RWPE2 (cell line): ENCODE measurements at regions not wholly inside any gene's neighbourhood (a gene's known extent, or its start where the extent isn't known, plus 50 kb on each side); places are given as distances from the start of the nearest gene placed in this dataset.
"Not testable (repeated sequence)": the region's sequence is repeated elsewhere in the genome, so short reads cannot be mapped to it uniquely, and the experiment has no call there.

Experiments
- ATAC-seq: fragments of 200-7000 bp; cut with Tn5 transposase; 3 replicates; pipeline ENCODE4 v1.9.1; 2021; ENCODE audit warnings: low read depth
- DNase-seq: peaks from one replicate; pipeline ENCODE4 v3.0.0-alpha.2; 2020; ENCODE audit warnings: low spot score
- H3K27ac ChIP-seq: fragments of 450-650 bp; 2 replicates; pipeline ENCODE4 v1.5.1; 2017; ENCODE audit warnings: mild to moderate bottlenecking; ENCODE audit not compliant: poor library complexity, severe bottlenecking
- H3K27me3 ChIP-seq: fragments of 250-450 bp; sonication (Bioruptor Pico); 2 replicates; pipeline ENCODE4 v1.5.1; 2021; ENCODE audit warnings: mild to moderate bottlenecking, moderate library complexity; ENCODE audit not compliant: insufficient read depth, poor library complexity, severe bottlenecking
- H3K36me3 ChIP-seq: fragments of 250-450 bp; sonication (Bioruptor Pico); 2 replicates; pipeline ENCODE4 v1.5.1; 2020; ENCODE audit warnings: low read depth, mild to moderate bottlenecking, moderate library complexity
- H3K4me1 ChIP-seq: fragments of 250-450 bp; sonication (Bioruptor Pico); 2 replicates; pipeline ENCODE4 v1.5.1; 2021; ENCODE audit warnings: mild to moderate bottlenecking, moderate library complexity; ENCODE audit not compliant: insufficient read depth, poor library complexity, severe bottlenecking
- H3K4me3 ChIP-seq: fragments of 250-450 bp; sonication (Bioruptor Pico); 2 replicates; pipeline ENCODE4 v1.5.1; 2021; ENCODE audit warnings: mild to moderate bottlenecking, moderate library complexity; ENCODE audit not compliant: severe bottlenecking
- H3K9me3 ChIP-seq: fragments of 250-450 bp; sonication (Bioruptor Pico); 2 replicates; pipeline ENCODE4 v1.5.1; 2021; ENCODE audit warnings: mild to moderate bottlenecking, moderate library complexity; ENCODE audit not compliant: severe bottlenecking

DNA sequence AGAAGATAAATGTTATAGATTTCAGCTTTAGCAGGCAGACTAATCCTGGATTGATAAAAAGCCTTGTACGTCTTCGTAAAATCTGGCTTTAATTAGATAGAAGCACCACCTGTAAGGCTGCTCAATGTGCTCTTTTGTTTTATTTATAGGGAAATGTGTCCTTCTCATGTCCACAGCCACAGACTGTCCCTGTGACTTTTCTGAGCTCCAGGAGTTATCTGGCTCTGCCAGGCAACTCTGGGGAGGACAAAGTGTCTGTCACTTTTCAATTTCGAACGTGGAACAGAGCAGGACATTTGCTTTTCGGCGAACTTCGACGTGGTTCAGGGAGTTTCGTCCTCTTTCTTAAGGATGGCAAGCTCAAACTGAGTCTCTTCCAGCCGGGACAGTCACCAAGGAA is 257.4 kb downstream of the SPATA31A7 start:
- H3K36me3 ChIP-seq, H3K27me3 ChIP-seq, ATAC-seq, DNase-seq, H3K27ac ChIP-seq, H3K4me1 ChIP-seq, H3K4me3 ChIP-seq, H3K9me3 ChIP-seq: not testable (repeated sequence)

DNA sequence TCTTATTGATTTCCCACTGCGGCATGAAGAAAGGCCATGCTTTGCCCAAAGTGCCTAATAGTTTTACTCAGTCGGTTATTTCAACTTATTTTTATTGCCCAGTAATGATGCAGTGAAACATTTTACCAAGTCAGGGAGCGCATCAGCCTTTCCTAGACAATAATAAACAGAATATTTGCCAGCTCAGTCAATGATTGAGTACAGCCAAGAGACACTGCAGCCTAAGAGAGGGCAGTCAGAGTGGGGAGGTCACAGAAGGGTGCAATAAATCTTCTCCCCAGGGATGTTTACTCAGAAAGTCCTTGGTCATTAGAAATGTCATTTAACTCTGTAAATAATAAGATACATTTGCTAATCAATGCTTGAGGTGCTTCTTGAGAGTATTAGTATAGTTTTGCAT is 271.0 kb downstream of the SPATA31A7 start:
- not testable (repeated sequence) for H3K36me3 ChIP-seq, ATAC-seq, H3K4me1 ChIP-seq, H3K27me3 ChIP-seq, H3K27ac ChIP-seq, H3K4me3 ChIP-seq, H3K9me3 ChIP-seq, DNase-seq
